ENCODE measurements at regions not wholly inside any gene's neighbourhood (a gene's known extent, or its start where the extent isn't known, plus 50 kb on each side); places are given as distances from the start of the nearest gene placed in this dataset.

DNA sequence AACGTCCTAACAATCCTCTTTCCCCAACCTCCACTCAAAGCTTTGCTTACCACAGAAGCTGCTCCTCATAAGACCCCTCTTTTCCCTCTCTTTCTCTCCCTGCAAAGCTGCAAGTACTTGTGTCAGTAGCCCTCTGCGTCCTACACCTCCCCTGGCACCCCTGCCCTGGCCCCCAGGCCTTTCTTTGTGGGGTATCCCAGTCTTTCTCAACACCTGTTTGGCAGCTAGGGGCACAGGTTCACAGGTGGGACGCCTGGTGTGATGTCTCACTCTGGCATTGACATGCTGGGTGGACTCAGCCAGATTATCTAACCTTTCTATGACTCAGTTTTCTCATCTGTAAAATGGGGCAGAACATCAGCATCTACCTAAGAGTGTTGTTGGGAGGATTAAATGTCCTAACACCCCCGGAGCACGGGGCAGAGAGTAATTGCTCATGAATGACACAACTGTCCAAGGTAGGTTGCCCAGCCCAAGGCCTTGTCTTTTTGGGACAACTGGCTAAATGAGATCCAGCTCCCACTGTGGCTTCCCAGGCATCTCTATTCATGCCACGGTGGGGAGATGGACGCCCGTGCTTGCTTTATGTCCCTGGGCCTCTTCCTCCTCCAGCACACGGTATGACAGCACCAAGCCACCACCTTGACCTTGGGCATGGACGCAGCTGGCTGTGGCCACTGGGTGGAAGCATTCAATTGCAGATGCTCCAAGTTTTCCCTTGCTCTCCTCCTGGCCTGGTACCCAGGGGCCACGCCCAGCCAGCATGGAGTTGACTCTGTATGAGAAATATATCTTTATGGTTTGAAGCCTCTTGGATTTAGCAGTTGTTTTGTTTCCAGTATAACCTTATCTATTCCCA, 190.4 kb downstream of the RGS3 start:
- no peak for TF ChIP-seq GATA3 (IDR thresholded peaks at IDR 0.05; ENCODE audit: low read depth, low read length)
- TF ChIP-seq GATA2 (IDR thresholded peaks at IDR 0.05; ENCODE audit: low read depth, low read length) = no peak

Data from SH-SY5Y (cell line).